ENCODE measurements at regions not wholly inside any gene's neighbourhood (a gene's known extent, or its start where the extent isn't known, plus 50 kb on each side); places are given as distances from the start of the nearest gene placed in this dataset.

GRCh38 chrX:872090-872489 lies 241.5 kb downstream of the SHOX start:
- no peak for FAIRE-seq
- no peak for DNase-seq (ENCODE audit: insufficient read length, low spot score)
- TF ChIP-seq POLR2A (IDR thresholded peaks at IDR 0.05; ENCODE audit: low read depth, low read length) = no peak

DNA sequence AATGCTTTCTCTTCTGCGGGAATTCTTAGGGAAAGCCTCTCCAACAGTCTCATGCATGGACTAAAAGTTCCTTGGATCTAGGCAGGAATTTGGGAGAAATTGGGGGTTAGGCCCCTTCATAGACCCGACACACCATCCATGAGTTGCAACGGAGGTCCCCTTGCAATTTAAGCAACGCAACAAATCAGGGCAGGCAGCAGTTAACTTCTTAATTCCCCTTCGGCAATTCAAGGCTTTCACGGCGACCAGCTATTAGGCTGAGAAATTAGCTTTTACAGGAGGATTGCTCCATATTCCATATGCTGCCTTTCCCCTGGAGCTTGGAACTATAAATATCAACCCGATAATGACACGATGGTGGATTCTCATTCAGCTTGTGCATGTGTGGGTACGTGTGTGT lies 241.0 kb downstream of the SHOX start:
- FAIRE-seq (no peak), DNase-seq (ENCODE audit: insufficient read length, low spot score) (no peak)
- no peak for TF ChIP-seq POLR2A (IDR thresholded peaks at IDR 0.05; ENCODE audit: low read depth, low read length)

DNA sequence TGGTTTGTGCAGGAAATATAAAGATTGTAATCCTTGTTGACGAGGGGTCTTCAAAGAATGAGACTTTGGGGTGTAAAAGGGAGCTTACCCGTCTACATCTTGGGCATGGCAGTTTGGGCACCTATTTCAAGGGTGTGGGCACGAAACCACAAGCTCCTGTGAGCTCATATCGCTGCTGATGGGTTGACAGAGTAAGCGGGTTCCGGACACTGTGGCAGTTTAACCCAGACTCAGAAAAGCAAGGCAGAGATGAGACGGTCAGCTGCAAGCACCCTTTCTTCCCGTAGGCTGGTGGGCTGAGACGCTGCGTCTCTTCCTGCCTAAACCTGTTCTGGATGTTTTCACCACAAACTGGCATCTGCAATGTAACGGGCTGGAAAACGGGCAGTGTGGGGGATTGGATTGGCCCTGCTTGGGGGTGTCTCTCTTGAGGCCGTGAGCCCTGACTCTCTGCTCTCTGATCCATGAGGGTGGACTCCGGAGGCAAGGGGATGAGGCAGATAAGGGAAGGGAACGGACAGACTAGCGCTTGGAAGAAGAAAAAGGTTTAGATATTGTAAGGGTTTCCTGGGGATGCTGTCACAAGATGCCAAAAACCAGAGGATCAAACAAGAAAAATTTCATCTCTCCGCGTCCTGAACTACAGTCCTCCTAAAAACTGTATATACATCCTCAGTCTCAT lies 237.5 kb downstream of the SHOX start:
- TF ChIP-seq POLR2A (IDR thresholded peaks at IDR 0.05; ENCODE audit: low read depth, low read length) = no peak
- no peak for FAIRE-seq
- DNase-seq (ENCODE audit: insufficient read length, low spot score) = no peak

DNA sequence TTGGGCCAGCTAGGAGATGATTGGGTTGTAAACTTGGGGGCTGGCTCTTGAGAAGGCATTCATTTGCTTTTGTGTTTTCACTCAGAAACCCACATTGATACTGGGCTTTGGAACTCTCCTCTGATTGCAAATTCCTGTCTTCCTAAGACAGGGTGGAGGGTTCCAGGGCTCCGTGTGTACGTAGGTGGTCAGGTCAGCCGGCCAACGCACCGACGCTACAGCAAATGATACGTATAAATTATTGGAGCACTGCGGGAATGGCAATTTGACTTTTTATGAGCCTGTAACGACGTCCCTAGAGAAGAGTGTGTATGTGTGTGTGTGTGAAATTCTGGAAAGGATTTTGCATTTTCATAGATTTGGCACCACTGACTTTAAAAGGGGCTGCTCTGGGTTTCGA lies 236.9 kb downstream of the SHOX start:
- no peak for FAIRE-seq
- DNase-seq (ENCODE audit: insufficient read length, low spot score) = no peak
- TF ChIP-seq POLR2A (IDR thresholded peaks at IDR 0.05; ENCODE audit: low read depth, low read length) = no peak

DNA sequence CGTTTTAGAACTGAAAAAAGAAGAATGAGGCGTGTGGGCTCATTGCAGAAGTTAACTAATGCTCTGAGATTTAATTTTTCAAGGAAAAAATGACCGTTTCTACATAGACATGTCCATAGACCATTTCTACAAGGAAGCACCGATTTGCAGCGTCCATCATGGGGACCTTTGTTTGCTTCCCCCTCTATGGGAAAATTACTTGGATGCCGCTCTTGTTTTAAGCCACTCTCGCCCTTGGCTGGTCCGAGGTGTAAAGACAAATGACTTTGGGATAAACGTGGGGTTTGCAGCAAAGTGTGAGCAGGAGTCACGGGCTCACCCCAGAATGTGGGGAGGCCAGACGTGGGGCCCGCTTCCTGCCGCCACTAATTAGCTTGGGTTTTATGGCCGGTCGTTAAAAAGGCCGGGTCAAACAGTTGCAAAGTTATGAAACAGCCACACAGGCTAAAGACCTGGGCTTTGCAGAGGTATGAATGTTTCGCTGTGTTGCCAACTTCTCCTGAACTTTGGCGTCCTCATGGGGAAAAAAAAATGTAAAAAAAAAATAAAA lies 235.9 kb downstream of the SHOX start:
- FAIRE-seq = no peak
- DNase-seq (ENCODE audit: insufficient read length, low spot score) = no peak
- no peak for TF ChIP-seq POLR2A (IDR thresholded peaks at IDR 0.05; ENCODE audit: low read depth, low read length)

- no peak for TF ChIP-seq POLR2A (IDR thresholded peaks at IDR 0.05; ENCODE audit: low read depth, low read length)
- FAIRE-seq = no peak
- no peak for DNase-seq (ENCODE audit: insufficient read length, low spot score)
Measured at GRCh38 chrX:865422-865821, 234.8 kb downstream of the SHOX start.

GRCh38 chrX:861921-862320 lies 231.3 kb downstream of the SHOX start:
- TF ChIP-seq POLR2A (IDR thresholded peaks at IDR 0.05; ENCODE audit: low read depth, low read length) = no peak
- FAIRE-seq = no peak
- no peak for DNase-seq (ENCODE audit: insufficient read length, low spot score)

- DNase-seq (ENCODE audit: insufficient read length, low spot score) (no peak), FAIRE-seq (no peak)
- no peak for TF ChIP-seq POLR2A (IDR thresholded peaks at IDR 0.05; ENCODE audit: low read depth, low read length)
Measured at GRCh38 chrX:861340-861890, 230.8 kb downstream of the SHOX start.

- no peak for TF ChIP-seq POLR2A (IDR thresholded peaks at IDR 0.05; ENCODE audit: low read depth, low read length)
- FAIRE-seq (no peak), DNase-seq (ENCODE audit: insufficient read length, low spot score) (no peak)
Measured at GRCh38 chrX:859329-859728, 228.7 kb downstream of the SHOX start.

GRCh38 chrX:858542-859078 lies 228.0 kb downstream of the SHOX start:
- no peak for DNase-seq (ENCODE audit: insufficient read length, low spot score)
- FAIRE-seq = no peak
- no peak for TF ChIP-seq POLR2A (IDR thresholded peaks at IDR 0.05; ENCODE audit: low read depth, low read length)

DNA sequence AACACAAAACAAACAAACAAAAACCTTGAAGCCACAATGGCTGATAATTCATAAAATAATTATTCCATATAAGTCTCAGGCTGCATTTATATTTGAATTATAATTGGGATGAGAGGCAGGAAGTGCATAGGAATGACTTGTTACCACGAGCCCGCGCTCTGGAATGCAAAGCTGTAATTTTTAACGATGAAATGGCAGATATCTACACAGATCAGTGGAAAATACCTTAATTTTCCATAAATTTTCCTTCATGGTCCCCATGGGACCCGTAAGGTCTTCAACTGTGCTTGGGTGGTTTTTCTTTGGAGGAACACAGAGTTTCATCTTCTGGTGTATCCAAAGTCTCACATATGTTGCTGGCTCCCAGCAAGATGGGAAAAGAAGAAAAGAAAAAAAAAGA lies 226.8 kb downstream of the SHOX start:
- no peak for FAIRE-seq
- TF ChIP-seq POLR2A (IDR thresholded peaks at IDR 0.05; ENCODE audit: low read depth, low read length) = no peak
- no peak for DNase-seq (ENCODE audit: insufficient read length, low spot score)

DNA sequence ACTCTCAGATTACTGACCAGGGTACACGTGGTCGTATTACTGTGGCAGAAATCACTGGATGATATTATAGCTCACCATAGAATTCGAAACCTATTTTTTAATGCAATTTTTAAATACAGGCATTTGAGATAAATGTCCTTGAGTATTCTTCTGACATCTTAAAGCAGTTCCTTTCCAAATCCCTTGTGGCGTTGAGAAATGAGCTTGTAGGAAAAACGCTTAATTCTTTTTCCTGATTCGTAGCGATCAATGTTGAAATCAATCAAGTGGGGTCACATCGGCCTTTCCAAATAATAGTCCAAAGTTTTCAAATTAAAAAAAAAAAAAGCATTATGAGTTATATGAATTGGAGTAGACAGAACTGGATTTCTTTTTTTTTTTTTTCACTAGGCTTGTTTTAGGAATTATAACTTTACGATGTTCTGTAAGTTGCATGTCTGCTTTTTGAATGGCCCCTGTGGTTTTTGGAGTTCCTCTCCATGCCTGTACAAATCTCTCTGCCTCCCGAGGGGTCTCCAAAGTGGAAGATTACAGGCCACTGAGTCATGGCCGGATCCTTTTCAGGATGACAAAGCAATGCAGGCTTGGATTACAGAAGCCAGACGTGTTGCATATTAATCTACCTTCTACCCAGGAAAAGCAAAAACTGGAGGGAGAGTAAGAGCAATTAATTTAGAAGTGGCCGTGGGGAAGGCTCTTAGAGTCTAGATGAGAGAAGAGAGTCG lies 226.1 kb downstream of the SHOX start:
- FAIRE-seq = no peak
- DNase-seq (ENCODE audit: insufficient read length, low spot score) = no peak

GRCh38 chrX:853304-853703 lies 222.7 kb downstream of the SHOX start:
- DNase-seq (ENCODE audit: insufficient read length, low spot score) (no peak), FAIRE-seq (no peak)
- no peak for TF ChIP-seq POLR2A (IDR thresholded peaks at IDR 0.05; ENCODE audit: low read depth, low read length)

More for the DNA sequence above, 226.1 kb downstream of the SHOX start:
- no peak for TF ChIP-seq POLR2A (IDR thresholded peaks at IDR 0.05; ENCODE audit: low read depth, low read length)

GRCh38 chrX:850471-850916 lies 219.9 kb downstream of the SHOX start:
- DNase-seq (ENCODE audit: insufficient read length, low spot score) (no peak), FAIRE-seq (no peak)
- no peak for TF ChIP-seq POLR2A (IDR thresholded peaks at IDR 0.05; ENCODE audit: low read depth, low read length)

All from H54 (cell line).